ENCODE measurements at regions not wholly inside any gene's neighbourhood (a gene's known extent, or its start where the extent isn't known, plus 50 kb on each side); places are given as distances from the start of the nearest gene placed in this dataset.

- H3K9me3 ChIP-seq = no peaks in the 10 kb centered on the region
- WGBS, 2 donors = 74 to 86% methylated on average over 5 of the region's 5 CpGs
- H3K36me3 ChIP-seq = no peaks in the 10 kb centered on the region
- intact Hi-C loops (cut with DNase I) = no loop called here
- TF ChIP-seq POLR2A (IDR thresholded peaks at IDR 0.05) = no peak
- TF ChIP-seq CTCF (IDR thresholded peaks at IDR 0.05) = no peak
- no peak overlapping the region for H3K4me3 ChIP-seq (replicated peaks in 1 of 3)
- no peak for DNase-seq
- no peaks in the 10 kb centered on the region for H3K27me3 ChIP-seq
- H3K4me1 ChIP-seq = no peaks in the 10 kb centered on the region
- H3K27ac ChIP-seq = no peak overlapping the region
These were observed 95.4 kb upstream of the FN1 start for GRCh38 chr2:215531284-215531683.

- H3K27ac ChIP-seq = no peak overlapping the region
- DNase-seq = no peak
- no peaks in the 10 kb centered on the region for H3K36me3 ChIP-seq
- H3K4me1 ChIP-seq = no peaks in the 10 kb centered on the region
- H3K4me3 ChIP-seq (replicated peaks in 1 of 3) = no peak overlapping the region
- TF ChIP-seq CTCF (IDR thresholded peaks at IDR 0.05) (no peak), POLR2A (IDR thresholded peaks at IDR 0.05) (no peak)
- WGBS, 2 donors = 85 to 86% methylated on average over 4 of the region's 4 CpGs
- H3K9me3 ChIP-seq = no peaks in the 10 kb centered on the region
- no peaks in the 10 kb centered on the region for H3K27me3 ChIP-seq
- intact Hi-C loops (cut with DNase I) = no loop called here
These were observed 94.5 kb upstream of the FN1 start for GRCh38 chr2:215530191-215530968.

GRCh38 chr2:215529271-215529670, 93.4 kb upstream of the FN1 start:
- Histone ChIP-seq H3K4me3 (replicated peaks in 1 of 3) (no peak overlapping the region), H3K27me3 (no peaks in the 10 kb centered on the region), H3K9me3 (no peaks in the 10 kb centered on the region), H3K27ac (no peak overlapping the region), H3K36me3 (no peaks in the 10 kb centered on the region), H3K4me1 (no peaks in the 10 kb centered on the region)
- intact Hi-C loops (cut with DNase I) = no loop called here
- no peak for DNase-seq
- TF ChIP-seq CTCF (IDR thresholded peaks at IDR 0.05) (no peak), POLR2A (IDR thresholded peaks at IDR 0.05) (no peak)
- WGBS, 2 donors = 76 to 90% methylated on average over 5 of the region's 5 CpGs

- DNase-seq = no peak
- intact Hi-C loops (cut with DNase I) = no loop called here
- Histone ChIP-seq H3K4me1 (no peaks in the 10 kb centered on the region), H3K4me3 (replicated peaks in 1 of 3) (no peak overlapping the region), H3K9me3 (no peaks in the 10 kb centered on the region), H3K36me3 (no peaks in the 10 kb centered on the region), H3K27ac (no peak overlapping the region), H3K27me3 (no peaks in the 10 kb centered on the region)
- TF ChIP-seq CTCF (IDR thresholded peaks at IDR 0.05) (no peak), POLR2A (IDR thresholded peaks at IDR 0.05) (no peak)
- 77 to 86% methylated on average over 2 of the region's 2 CpGs for WGBS, 2 donors
These were observed 92.7 kb upstream of the FN1 start for GRCh38 chr2:215528555-215528954.

- Histone ChIP-seq H3K36me3 (no peaks in the 10 kb centered on the region), H3K9me3 (no peaks in the 10 kb centered on the region), H3K4me3 (replicated peaks in 1 of 3) (no peak overlapping the region), H3K27me3 (no peaks in the 10 kb centered on the region), H3K27ac (no peak overlapping the region), H3K4me1 (no peaks in the 10 kb centered on the region)
- no peak for TF ChIP-seq CTCF (IDR thresholded peaks at IDR 0.05)
- no peak for TF ChIP-seq POLR2A (IDR thresholded peaks at IDR 0.05)
- intact Hi-C loops (cut with DNase I) = no loop called here
- 74 to 75% methylated on average over 1 of the region's 1 CpG for WGBS, 2 donors
- DNase-seq = no peak
These were observed 91.9 kb upstream of the FN1 start for GRCh38 chr2:215527736-215528135.
